ENCODE measurements at regions not wholly inside any gene's neighbourhood (a gene's known extent, or its start where the extent isn't known, plus 50 kb on each side); places are given as distances from the start of the nearest gene placed in this dataset.
A peak's percentile ranks its signal among the peaks of the same experiment; 100 is the strongest.

DNA sequence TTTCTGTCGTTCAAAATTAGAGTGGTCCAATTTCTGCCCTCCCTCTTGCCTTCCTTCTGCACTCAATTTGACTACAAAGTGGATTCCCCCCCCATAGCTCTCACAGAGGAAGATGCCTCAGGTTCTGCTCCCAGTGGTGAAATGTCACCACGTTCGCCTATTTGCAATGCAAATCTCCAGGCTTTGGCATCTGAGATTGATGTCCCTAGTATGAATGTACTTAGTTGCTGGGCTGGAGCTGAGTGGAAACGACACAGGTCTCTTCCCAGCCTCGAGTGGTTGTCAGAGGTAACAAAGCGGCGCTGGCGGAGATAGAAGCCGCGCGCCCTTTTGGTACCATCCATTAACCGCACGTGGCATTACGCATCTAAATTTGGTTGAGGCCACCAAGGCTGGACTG is 860.1 kb downstream of the MCTP2 start:
- no peaks in the 10 kb centered on the region for H3K79me2 ChIP-seq (ENCODE audit: control insufficient read depth, insufficient read depth, low read length, poor library complexity)
- H3K23ac ChIP-seq (ENCODE audit: low read length): no peak overlapping the region
- H3K4me2 ChIP-seq (ENCODE audit: low read length): no peak overlapping the region
- no peak overlapping the region for H4K12ac ChIP-seq (ENCODE audit: low read depth, low read length)
- H3K9me3 ChIP-seq (ENCODE audit: insufficient read depth, low read depth, low read length): no peaks in the 10 kb centered on the region
- WGBS (ENCODE audit: extremely low coverage, insufficient coverage, insufficient read length): no CpG with 5 or more reads among the region's 14 CpGs
- H2BK12ac ChIP-seq (ENCODE audit: low read length): no peak overlapping the region
- no peak overlapping the region for H3K4me3 ChIP-seq (ENCODE audit: low read depth, low read length)
- H3K4me1 ChIP-seq (ENCODE audit: control insufficient read depth in 1 of 2, insufficient read depth in 2 of 2, low read length in 2 of 2): no peaks in the 10 kb centered on the region
- H2BK5ac ChIP-seq (ENCODE audit: low read depth, low read length, poor library complexity): no peak overlapping the region
- no peak overlapping the region for H2AFZ ChIP-seq (ENCODE audit: insufficient read depth, low read length, poor library complexity)
- H4K8ac ChIP-seq (ENCODE audit: low read depth, low read length): no peak overlapping the region
- no peak overlapping the region for H2BK120ac ChIP-seq (ENCODE audit: insufficient read depth, low read length, poor library complexity)
- no peak overlapping the region for H3K18ac ChIP-seq (ENCODE audit: low read length)
- no peaks in the 10 kb centered on the region for H3K79me1 ChIP-seq (ENCODE audit: low read length)
- no peak overlapping the region for H3K4ac ChIP-seq (ENCODE audit: low read depth, low read length)
- H3K27ac ChIP-seq (ENCODE audit: low read depth, low read length): no peak overlapping the region
- H3K36me3 ChIP-seq (ENCODE audit: control insufficient read depth in 1 of 2, insufficient read depth in 2 of 2, low read length in 2 of 2): no peaks in the 10 kb centered on the region
- no peak overlapping the region for H3K9ac ChIP-seq (ENCODE audit: low read length)
- H2AK5ac ChIP-seq (ENCODE audit: low read length): no peak overlapping the region
- H3K27me3 ChIP-seq (ENCODE audit: insufficient read depth, low read length): no peaks in the 10 kb centered on the region
- no peak overlapping the region for H4K91ac ChIP-seq (ENCODE audit: low read depth, low read length)
- H3K14ac ChIP-seq (ENCODE audit: low read length): no peak overlapping the region
- DNase-seq: no peak

DNA sequence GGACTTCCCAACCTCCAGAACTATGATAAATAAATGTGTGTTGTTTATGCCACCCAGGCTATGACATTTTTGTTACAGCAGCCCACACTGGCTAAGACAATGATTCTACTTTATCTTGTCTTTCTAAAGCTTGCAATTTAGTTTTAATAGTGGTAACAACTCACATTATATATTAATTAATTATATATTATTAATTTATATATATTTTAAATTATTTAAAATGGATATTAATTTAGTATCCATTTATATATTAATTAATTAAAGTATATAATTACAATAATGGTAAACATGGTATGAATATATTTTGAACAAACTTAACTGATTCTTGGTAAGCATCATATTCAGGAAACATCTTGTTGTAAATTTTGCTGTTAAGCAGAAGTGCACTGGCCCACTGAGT is 863.9 kb downstream of the MCTP2 start:
- DNase-seq: no peak
- no peak overlapping the region for H2BK5ac ChIP-seq (ENCODE audit: low read depth, low read length, poor library complexity)
- H3K4me1 ChIP-seq (ENCODE audit: control insufficient read depth in 1 of 2, insufficient read depth in 2 of 2, low read length in 2 of 2): no peaks in the 10 kb centered on the region
- H2AFZ ChIP-seq (ENCODE audit: insufficient read depth, low read length, poor library complexity): no peak overlapping the region
- no peak overlapping the region for H4K8ac ChIP-seq (ENCODE audit: low read depth, low read length)
- H3K14ac ChIP-seq (ENCODE audit: low read length): no peak overlapping the region
- H4K12ac ChIP-seq (ENCODE audit: low read depth, low read length): no peak overlapping the region
- no peak overlapping the region for H2AK5ac ChIP-seq (ENCODE audit: low read length)
- no peak overlapping the region for H3K23ac ChIP-seq (ENCODE audit: low read length)
- H3K27me3 ChIP-seq (ENCODE audit: insufficient read depth, low read length): no peaks in the 10 kb centered on the region
- H3K9ac ChIP-seq (ENCODE audit: low read length): no peak overlapping the region
- no peaks in the 10 kb centered on the region for H3K79me2 ChIP-seq (ENCODE audit: control insufficient read depth, insufficient read depth, low read length, poor library complexity)
- H3K79me1 ChIP-seq (ENCODE audit: low read length): no peaks in the 10 kb centered on the region
- H3K18ac ChIP-seq (ENCODE audit: low read length): no peak overlapping the region
- no peak overlapping the region for H3K4me3 ChIP-seq (ENCODE audit: low read depth, low read length)
- H3K9me3 ChIP-seq (ENCODE audit: insufficient read depth, low read depth, low read length): no peaks in the 10 kb centered on the region
- H3K4me2 ChIP-seq (ENCODE audit: low read length): no peak overlapping the region
- H2BK12ac ChIP-seq (ENCODE audit: low read length): no peak overlapping the region
- no peaks in the 10 kb centered on the region for H3K36me3 ChIP-seq (ENCODE audit: control insufficient read depth in 1 of 2, insufficient read depth in 2 of 2, low read length in 2 of 2)
- no peak overlapping the region for H2BK120ac ChIP-seq (ENCODE audit: insufficient read depth, low read length, poor library complexity)
- H3K27ac ChIP-seq (ENCODE audit: low read depth, low read length): no peak overlapping the region
- no peak overlapping the region for H4K91ac ChIP-seq (ENCODE audit: low read depth, low read length)
- H3K4ac ChIP-seq (ENCODE audit: low read depth, low read length): no peak overlapping the region

- H2AK5ac ChIP-seq (ENCODE audit: low read length): no peak overlapping the region
- H3K27ac ChIP-seq (ENCODE audit: low read depth, low read length): no peak overlapping the region
- H3K9me3 ChIP-seq (ENCODE audit: insufficient read depth, low read depth, low read length): no peaks in the 10 kb centered on the region
- H2BK12ac ChIP-seq (ENCODE audit: low read length): no peak overlapping the region
- H3K4me1 ChIP-seq (ENCODE audit: control insufficient read depth in 1 of 2, insufficient read depth in 2 of 2, low read length in 2 of 2): no peaks in the 10 kb centered on the region
- no peak overlapping the region for H2BK120ac ChIP-seq (ENCODE audit: insufficient read depth, low read length, poor library complexity)
- no peak overlapping the region for H3K4me3 ChIP-seq (ENCODE audit: low read depth, low read length)
- no peak overlapping the region for H3K18ac ChIP-seq (ENCODE audit: low read length)
- no peak overlapping the region for H2BK5ac ChIP-seq (ENCODE audit: low read depth, low read length, poor library complexity)
- WGBS (ENCODE audit: extremely low coverage, insufficient coverage, insufficient read length): no CpG with 5 or more reads among the region's 6 CpGs
- H3K27me3 ChIP-seq (ENCODE audit: insufficient read depth, low read length): no peaks in the 10 kb centered on the region
- no peak overlapping the region for H4K91ac ChIP-seq (ENCODE audit: low read depth, low read length)
- H3K79me1 ChIP-seq (ENCODE audit: low read length): no peaks in the 10 kb centered on the region
- no peak overlapping the region for H3K14ac ChIP-seq (ENCODE audit: low read length)
- H3K4ac ChIP-seq (ENCODE audit: low read depth, low read length): no peak overlapping the region
- no peaks in the 10 kb centered on the region for H3K36me3 ChIP-seq (ENCODE audit: control insufficient read depth in 1 of 2, insufficient read depth in 2 of 2, low read length in 2 of 2)
- H3K4me2 ChIP-seq (ENCODE audit: low read length): no peak overlapping the region
- no peak overlapping the region for H4K12ac ChIP-seq (ENCODE audit: low read depth, low read length)
- no peak overlapping the region for H3K9ac ChIP-seq (ENCODE audit: low read length)
- H3K79me2 ChIP-seq (ENCODE audit: control insufficient read depth, insufficient read depth, low read length, poor library complexity): no peaks in the 10 kb centered on the region
- no peak overlapping the region for H3K23ac ChIP-seq (ENCODE audit: low read length)
- H4K8ac ChIP-seq (ENCODE audit: low read depth, low read length): no peak overlapping the region
- no peak overlapping the region for H2AFZ ChIP-seq (ENCODE audit: insufficient read depth, low read length, poor library complexity)
- DNase-seq: no peak
Observed at GRCh38 chr15:95096651-95097050, 865.3 kb downstream of the MCTP2 start.

DNA sequence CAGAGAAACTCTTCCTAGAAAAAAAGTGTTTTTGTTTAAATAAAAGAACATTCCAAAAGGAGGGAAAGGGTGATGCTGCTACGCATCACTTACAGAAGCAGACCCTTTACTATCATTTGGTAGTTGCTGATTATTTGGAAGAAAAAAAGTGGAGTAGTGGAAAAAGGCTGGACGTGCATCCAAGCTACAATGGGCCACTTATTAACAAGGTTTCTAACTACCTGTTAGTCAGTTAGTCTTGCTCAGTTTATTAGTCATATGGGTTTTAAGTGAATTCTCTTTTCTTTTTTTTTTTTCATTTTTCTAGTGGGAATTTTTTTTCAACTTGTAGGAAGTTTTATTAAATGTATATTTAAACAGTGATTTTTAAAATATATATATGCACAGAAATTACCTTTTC is 866.0 kb downstream of the MCTP2 start:
- H3K18ac ChIP-seq (ENCODE audit: low read length): no peak overlapping the region
- H2BK5ac ChIP-seq (ENCODE audit: low read depth, low read length, poor library complexity): no peak overlapping the region
- no peak overlapping the region for H2AK5ac ChIP-seq (ENCODE audit: low read length)
- no peak overlapping the region for H2BK120ac ChIP-seq (ENCODE audit: insufficient read depth, low read length, poor library complexity)
- no peaks in the 10 kb centered on the region for H3K79me2 ChIP-seq (ENCODE audit: control insufficient read depth, insufficient read depth, low read length, poor library complexity)
- H3K9me3 ChIP-seq (ENCODE audit: insufficient read depth, low read depth, low read length): no peaks in the 10 kb centered on the region
- no peak overlapping the region for H3K27ac ChIP-seq (ENCODE audit: low read depth, low read length)
- no CpG with 5 or more reads among the region's 2 CpGs for WGBS (ENCODE audit: extremely low coverage, insufficient coverage, insufficient read length)
- H3K4me2 ChIP-seq (ENCODE audit: low read length): no peak overlapping the region
- H3K4ac ChIP-seq (ENCODE audit: low read depth, low read length): no peak overlapping the region
- H3K4me3 ChIP-seq (ENCODE audit: low read depth, low read length): no peak overlapping the region
- H3K14ac ChIP-seq (ENCODE audit: low read length): no peak overlapping the region
- H4K12ac ChIP-seq (ENCODE audit: low read depth, low read length): no peak overlapping the region
- H3K27me3 ChIP-seq (ENCODE audit: insufficient read depth, low read length): no peaks in the 10 kb centered on the region
- H4K8ac ChIP-seq (ENCODE audit: low read depth, low read length): no peak overlapping the region
- no peaks in the 10 kb centered on the region for H3K36me3 ChIP-seq (ENCODE audit: control insufficient read depth in 1 of 2, insufficient read depth in 2 of 2, low read length in 2 of 2)
- DNase-seq: no peak
- no peak overlapping the region for H2AFZ ChIP-seq (ENCODE audit: insufficient read depth, low read length, poor library complexity)
- no peak overlapping the region for H2BK12ac ChIP-seq (ENCODE audit: low read length)
- H3K4me1 ChIP-seq (ENCODE audit: control insufficient read depth in 1 of 2, insufficient read depth in 2 of 2, low read length in 2 of 2): no peaks in the 10 kb centered on the region
- no peak overlapping the region for H4K91ac ChIP-seq (ENCODE audit: low read depth, low read length)
- H3K23ac ChIP-seq (ENCODE audit: low read length): no peak overlapping the region
- no peak overlapping the region for H3K9ac ChIP-seq (ENCODE audit: low read length)
- no peaks in the 10 kb centered on the region for H3K79me1 ChIP-seq (ENCODE audit: low read length)

- no peak overlapping the region for H3K18ac ChIP-seq (ENCODE audit: low read length)
- WGBS (ENCODE audit: extremely low coverage, insufficient coverage, insufficient read length): no CpG with 5 or more reads among the region's 2 CpGs
- no peak overlapping the region for H3K4ac ChIP-seq (ENCODE audit: low read depth, low read length)
- H3K4me2 ChIP-seq (ENCODE audit: low read length): no peak overlapping the region
- no peak overlapping the region for H2BK120ac ChIP-seq (ENCODE audit: insufficient read depth, low read length, poor library complexity)
- no peak overlapping the region for H2BK5ac ChIP-seq (ENCODE audit: low read depth, low read length, poor library complexity)
- no peaks in the 10 kb centered on the region for H3K4me1 ChIP-seq (ENCODE audit: control insufficient read depth in 1 of 2, insufficient read depth in 2 of 2, low read length in 2 of 2)
- H3K27ac ChIP-seq (ENCODE audit: low read depth, low read length): no peak overlapping the region
- H3K23ac ChIP-seq (ENCODE audit: low read length): no peak overlapping the region
- H2AFZ ChIP-seq (ENCODE audit: insufficient read depth, low read length, poor library complexity): no peak overlapping the region
- no peaks in the 10 kb centered on the region for H3K9me3 ChIP-seq (ENCODE audit: insufficient read depth, low read depth, low read length)
- no peak overlapping the region for H2AK5ac ChIP-seq (ENCODE audit: low read length)
- H3K79me2 ChIP-seq (ENCODE audit: control insufficient read depth, insufficient read depth, low read length, poor library complexity): no peaks in the 10 kb centered on the region
- H3K27me3 ChIP-seq (ENCODE audit: insufficient read depth, low read length): no peaks in the 10 kb centered on the region
- H3K9ac ChIP-seq (ENCODE audit: low read length): no peak overlapping the region
- no peak overlapping the region for H4K91ac ChIP-seq (ENCODE audit: low read depth, low read length)
- H4K12ac ChIP-seq (ENCODE audit: low read depth, low read length): no peak overlapping the region
- no peak overlapping the region for H2BK12ac ChIP-seq (ENCODE audit: low read length)
- H3K14ac ChIP-seq (ENCODE audit: low read length): no peak overlapping the region
- H3K36me3 ChIP-seq (ENCODE audit: control insufficient read depth in 1 of 2, insufficient read depth in 2 of 2, low read length in 2 of 2): no peaks in the 10 kb centered on the region
- no peaks in the 10 kb centered on the region for H3K79me1 ChIP-seq (ENCODE audit: low read length)
- no peak overlapping the region for H3K4me3 ChIP-seq (ENCODE audit: low read depth, low read length)
- DNase-seq: peak; percentile 71 to 90
- H4K8ac ChIP-seq (ENCODE audit: low read depth, low read length): no peak overlapping the region
Observed at GRCh38 chr15:95105229-95105628, 873.9 kb downstream of the MCTP2 start.

All from trophoblast cell (in vitro differentiated cells and primary cell).